ENCODE measurements at regions not wholly inside any gene's neighbourhood (a gene's known extent, or its start where the extent isn't known, plus 50 kb on each side); places are given as distances from the start of the nearest gene placed in this dataset.
A peak's percentile ranks its signal among the peaks of the same experiment; 100 is the strongest.

DNA sequence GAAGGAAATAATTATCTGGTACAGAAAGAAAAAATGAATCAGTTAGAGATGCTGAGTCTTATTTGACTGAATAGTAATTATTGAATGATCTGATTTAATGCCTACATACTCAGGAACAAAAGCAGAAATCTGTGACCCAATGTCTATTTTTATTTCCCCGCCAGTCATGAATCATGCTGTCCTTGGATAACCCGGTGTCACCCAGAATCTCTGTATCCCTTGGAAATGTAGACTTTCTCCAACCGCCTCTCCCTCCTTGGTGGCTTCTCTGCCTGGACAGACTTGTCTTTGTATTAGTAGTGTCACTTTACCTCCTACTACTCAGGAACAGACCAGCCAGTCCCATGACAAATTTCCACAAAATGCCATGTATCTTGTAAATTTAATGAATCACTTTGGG is 173.3 kb upstream of the PDGFD start:
- Mint-ChIP-seq H3K36me3 (no peaks in the 10 kb centered on the region), H3K4me3 (no peak overlapping the region), H3K4me1 (no peaks in the 10 kb centered on the region), H3K27me3 (ENCODE audit: low read depth in 3 of 3) (peaks cover 0 to 2% (median 1%) of the 10 kb centered on the region in 3 donors), H3K27ac (no peak overlapping the region), H3K9me3 (peaks cover 0 to 10% (median 3%) of the 10 kb centered on the region in 7 donors)
- no peak for DNase-seq
- no CpG with 5 or more reads among the region's 3 CpGs for WGBS (ENCODE audit: insufficient coverage)
- H3K27ac ChIP-seq (ENCODE audit: low read depth in 1 of 2, low read length in 2 of 2), result no peak overlapping the region
- H3K4me2 ChIP-seq (replicated peaks; ENCODE audit: extremely low read depth, low read length, poor library complexity, severe bottlenecking), result no peak overlapping the region
- H3K9me3 ChIP-seq (replicated peaks in 1 of 2; ENCODE audit: control insufficient read depth in 1 of 2, insufficient read depth in 1 of 2, low read length in 2 of 2), result no peaks in the 10 kb centered on the region
- intact Hi-C loops (cut with micrococcal nuclease), result no loop called here
- H2AFZ ChIP-seq (ENCODE audit: insufficient read depth, low read depth, low read length, poor library complexity, severe bottlenecking), result no peak overlapping the region
- no peaks in the 10 kb centered on the region for H3K4me1 ChIP-seq (ENCODE audit: control insufficient read depth in 1 of 2, insufficient read depth in 2 of 2, low read length in 2 of 2)
- no peaks in the 10 kb centered on the region for H3K79me2 ChIP-seq (ENCODE audit: insufficient read depth, low read length)
- TF ChIP-seq, protein P1, sequence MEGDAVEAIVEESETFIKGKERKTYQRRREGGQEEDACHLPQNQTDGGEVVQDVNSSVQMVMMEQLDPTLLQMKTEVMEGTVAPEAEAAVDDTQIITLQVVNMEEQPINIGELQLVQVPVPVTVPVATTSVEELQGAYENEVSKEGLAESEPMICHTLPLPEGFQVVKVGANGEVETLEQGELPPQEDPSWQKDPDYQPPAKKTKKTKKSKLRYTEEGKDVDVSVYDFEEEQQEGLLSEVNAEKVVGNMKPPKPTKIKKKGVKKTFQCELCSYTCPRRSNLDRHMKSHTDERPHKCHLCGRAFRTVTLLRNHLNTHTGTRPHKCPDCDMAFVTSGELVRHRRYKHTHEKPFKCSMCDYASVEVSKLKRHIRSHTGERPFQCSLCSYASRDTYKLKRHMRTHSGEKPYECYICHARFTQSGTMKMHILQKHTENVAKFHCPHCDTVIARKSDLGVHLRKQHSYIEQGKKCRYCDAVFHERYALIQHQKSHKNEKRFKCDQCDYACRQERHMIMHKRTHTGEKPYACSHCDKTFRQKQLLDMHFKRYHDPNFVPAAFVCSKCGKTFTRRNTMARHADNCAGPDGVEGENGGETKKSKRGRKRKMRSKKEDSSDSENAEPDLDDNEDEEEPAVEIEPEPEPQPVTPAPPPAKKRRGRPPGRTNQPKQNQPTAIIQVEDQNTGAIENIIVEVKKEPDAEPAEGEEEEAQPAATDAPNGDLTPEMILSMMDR (IDR thresholded peaks at IDR 0.05), result no peak
- H3K9ac ChIP-seq (ENCODE audit: insufficient read depth, low read length, poor library complexity, severe bottlenecking), result no peak overlapping the region
- H3K36me3 ChIP-seq (replicated peaks in 1 of 2; ENCODE audit: control insufficient read depth in 1 of 2, insufficient read depth in 2 of 2, low read length in 2 of 2), result no peaks in the 10 kb centered on the region
- H3K4me3 ChIP-seq (replicated peaks in 1 of 3; ENCODE audit: low read depth in 2 of 3, low read length in 3 of 3), result no peak overlapping the region
- no peaks in the 10 kb centered on the region for H3K27me3 ChIP-seq (ENCODE audit: control insufficient read depth in 2 of 2, insufficient read depth in 2 of 2, low read length in 2 of 2)
- H4K20me1 ChIP-seq (ENCODE audit: insufficient read depth, low read length), result no peaks in the 10 kb centered on the region

DNA sequence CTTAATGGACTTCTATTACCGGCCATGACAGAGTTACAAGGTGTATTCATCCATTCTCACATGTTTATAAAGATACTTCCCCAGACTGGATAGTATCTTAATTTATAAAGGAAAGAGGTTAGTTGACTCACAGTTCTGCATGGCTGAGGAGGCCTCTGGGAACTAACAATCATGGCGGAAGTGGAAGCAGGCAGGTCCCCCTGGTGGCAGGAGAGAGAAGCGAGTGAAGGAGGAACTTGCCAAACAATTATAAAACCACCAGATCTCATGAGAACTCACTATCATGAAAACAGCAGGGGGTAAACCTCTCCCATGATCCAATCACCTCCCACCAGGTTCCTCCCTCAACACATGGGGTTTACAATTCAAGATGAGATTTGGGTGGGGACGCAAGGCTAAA is 170.0 kb upstream of the PDGFD start:
- Mint-ChIP-seq H3K4me1 (no peaks in the 10 kb centered on the region), H3K9me3 (peaks cover 0 to 5% (median 3%) of the 10 kb centered on the region in 7 donors), H3K4me3 (no peak overlapping the region), H3K27ac (no peak overlapping the region), H3K27me3 (ENCODE audit: low read depth in 3 of 3) (peaks cover 0 to 1% (median 0%) of the 10 kb centered on the region in 3 donors), H3K36me3 (no peaks in the 10 kb centered on the region)
- Histone ChIP-seq H4K20me1 (ENCODE audit: insufficient read depth, low read length) (no peaks in the 10 kb centered on the region), H3K9me3 (replicated peaks in 1 of 2; ENCODE audit: control insufficient read depth in 1 of 2, insufficient read depth in 1 of 2, low read length in 2 of 2) (no peaks in the 10 kb centered on the region), H3K9ac (ENCODE audit: insufficient read depth, low read length, poor library complexity, severe bottlenecking) (no peak overlapping the region), H3K27ac (ENCODE audit: low read depth in 1 of 2, low read length in 2 of 2) (no peak overlapping the region), H3K4me3 (replicated peaks in 1 of 3; ENCODE audit: low read depth in 2 of 3, low read length in 3 of 3) (no peak overlapping the region), H3K79me2 (ENCODE audit: insufficient read depth, low read length) (no peaks in the 10 kb centered on the region), H3K4me2 (replicated peaks; ENCODE audit: extremely low read depth, low read length, poor library complexity, severe bottlenecking) (no peak overlapping the region), H3K36me3 (replicated peaks in 1 of 2; ENCODE audit: control insufficient read depth in 1 of 2, insufficient read depth in 2 of 2, low read length in 2 of 2) (no peaks in the 10 kb centered on the region), H3K27me3 (ENCODE audit: control insufficient read depth in 2 of 2, insufficient read depth in 2 of 2, low read length in 2 of 2) (no peaks in the 10 kb centered on the region), H2AFZ (ENCODE audit: insufficient read depth, low read depth, low read length, poor library complexity, severe bottlenecking) (no peak overlapping the region), H3K4me1 (ENCODE audit: control insufficient read depth in 1 of 2, insufficient read depth in 2 of 2, low read length in 2 of 2) (no peaks in the 10 kb centered on the region)
- intact Hi-C loops (cut with micrococcal nuclease), result no loop called here
- TF ChIP-seq, protein P1 (IDR thresholded peaks at IDR 0.05), result peak; percentile 19
- WGBS (ENCODE audit: insufficient coverage), result no CpG with 5 or more reads among the region's 4 CpGs
- DNase-seq, result no peak

Data from CD14-positive monocyte (primary cell).